Stomach (tissue), 8 donors: ENCODE measurements at regions not wholly inside any gene's neighbourhood (a gene's known extent, or its start where the extent isn't known, plus 50 kb on each side); places are given as distances from the start of the nearest gene placed in this dataset.

Experiments used
- DNase-seq, 2 donors: peaks; one replicate each; pipeline versions ENCODE4 v3.0.0 to v3.0.0-alpha.2; 2013 to 2019
- H3K27ac ChIP-seq, 5 donors: fragments of 200-600 bp in 4 of 5; sonication (generic) in 4 of 5; one replicate each; pipeline ENCODE4 v1.5.1; 2013 to 2019; ENCODE audit warnings: mild to moderate bottlenecking in 1 of 5, moderate library complexity in 1 of 5
- H3K27me3 ChIP-seq, 3 donors: fragments of 200-600 bp; sonication (generic); one replicate each; pipeline ENCODE4 v1.5.1; 2017 to 2019; ENCODE audit warnings: mixed run types in 1 of 3
- H3K36me3 ChIP-seq, 4 donors: fragments of 200-600 bp; sonication (generic); 1 replicate in 3 of 4; 2 replicates in 1 of 4; pipeline ENCODE4 v1.5.1; 2016 to 2019
- H3K4me1 ChIP-seq, 4 donors: fragments of 200-600 bp; sonication (generic); one replicate each; pipeline ENCODE4 v1.5.1; 2016 to 2019
- H3K4me3 ChIP-seq, 4 donors: fragments of 200-600 bp; sonication (generic) in 3 of 4; one replicate each; pipeline ENCODE4 v1.5.1; 2016 to 2019; ENCODE audit warnings: mild to moderate bottlenecking in 1 of 4
- H3K9me3 ChIP-seq, 4 donors: fragments of 200-600 bp; sonication (generic); one replicate each; pipeline ENCODE4 v1.5.1; 2016 to 2019
- CTCF ChIP-seq, 7 experiments: fragments of 450-650 bp in 4 of 7; fragments of 200-600 bp in 3 of 7; sonication (generic) in 3 of 7; IDR thresholded peaks; one replicate each; pipeline ENCODE4 v1.5.1; 2016 to 2019; ENCODE audit warnings: antibody characterized with exemption in 7 of 7, control low read depth in 2 of 7, mild to moderate bottlenecking in 1 of 7
- EP300 ChIP-seq: sonication (generic); formaldehyde crosslinking; IDR thresholded peaks from one replicate; pipeline ENCODE4 v1.6.1; 2017; ENCODE audit warnings: antibody characterized with exemption
- POLR2A ChIP-seq, 4 donors: fragments of 450-650 bp; IDR thresholded peaks; one replicate each; pipeline ENCODE4 v1.6.1; 2016; ENCODE audit warnings: antibody characterized with exemption in 4 of 4, control low read depth in 2 of 4, mild to moderate bottlenecking in 1 of 4, moderate library complexity in 1 of 4
- POLR2AphosphoS5 ChIP-seq, 3 donors: sonication (generic); formaldehyde crosslinking; IDR thresholded peaks; one replicate each; pipeline ENCODE4 v1.6.1; 2016; ENCODE audit warnings: antibody characterized with exemption in 3 of 3
- WGBS, 5 donors: extraction: QIAGEN DNeasy Blood & Tissue Kit in 3 of 5; methylation state at CpG; one replicate each; pipeline versions ENCODE4 v1.1.5 to v1.1.7; 2013 to 2018; 5-methylcytosine and 5-hydroxymethylcytosine counted together
- intact Hi-C: fragments of 100-400 bp; cut with DNase I; formaldehyde crosslinking; loops from one replicate; pipeline ENCODE4 v1.15.1; 2023; ENCODE audit warnings: low total_unique reads
- donor health status: healthy with polysubstance abuse.
- donor health status: Bipolar disorder and iron deficiency.
- donor health status: healthy.

DNA sequence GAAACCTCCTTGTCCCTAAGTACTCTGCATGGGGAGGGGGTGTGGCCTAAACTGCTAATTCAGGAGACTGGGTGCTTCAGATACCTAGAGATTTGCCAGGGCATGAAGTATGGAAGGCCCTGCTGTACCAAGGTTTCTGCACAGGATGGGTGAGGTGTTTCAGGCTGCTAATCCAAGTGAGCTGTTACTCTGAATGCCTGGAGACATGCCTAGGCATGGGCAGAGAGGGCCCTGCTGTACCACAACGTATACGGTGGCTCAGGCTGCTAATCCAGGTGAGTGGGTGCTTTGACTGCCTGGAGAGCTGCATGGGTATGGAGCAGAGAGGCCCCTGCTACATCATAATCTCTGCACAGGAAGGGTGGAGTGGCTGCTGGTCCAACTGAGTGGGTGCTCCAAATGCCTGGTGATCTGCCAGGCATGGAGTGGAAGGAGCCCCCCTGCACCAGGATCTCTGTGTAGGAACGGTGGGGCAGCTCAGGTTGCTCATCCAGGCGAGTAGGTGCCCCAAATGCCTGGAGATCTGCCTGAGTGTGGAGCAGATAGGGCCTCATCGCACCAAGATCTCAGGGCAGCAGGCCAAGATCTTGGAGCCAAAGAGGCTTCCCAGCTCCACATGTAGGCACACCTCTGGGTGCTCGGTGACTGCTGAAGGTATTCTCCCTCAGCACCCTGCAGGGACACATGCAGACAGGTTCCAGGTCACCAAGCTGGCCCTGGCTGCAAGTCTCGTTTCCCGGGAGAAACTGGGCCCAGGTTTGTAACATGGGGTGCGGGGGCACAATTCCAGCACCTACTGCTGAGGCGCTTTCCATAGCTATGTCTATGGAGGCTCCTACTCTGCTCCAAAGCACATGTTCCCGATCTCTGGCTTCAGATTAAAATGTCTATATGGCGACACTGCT lies 252.5 kb upstream of the PLXNA2 start:
- no peaks in the 10 kb centered on the region for H3K27me3 ChIP-seq
- no peak overlapping the region for H3K4me3 ChIP-seq
- no peaks in the 10 kb centered on the region for H3K36me3 ChIP-seq
- WGBS, 5 donors, result 81 to 93% (median 85%) methylated on average over 9 to 12 of the region's 12 CpGs
- no peaks in the 10 kb centered on the region for H3K4me1 ChIP-seq
- TF ChIP-seq EP300 (no peak), POLR2A (IDR thresholded peaks at IDR 0.05) (no peak), POLR2AphosphoS5 (IDR thresholded peaks at IDR 0.05) (no peak), CTCF (IDR thresholded peaks at IDR 0.05) (no peak)
- no peaks in the 10 kb centered on the region for H3K9me3 ChIP-seq
- no peak for DNase-seq
- no peak overlapping the region for H3K27ac ChIP-seq
- intact Hi-C loops, result no loop called here

DNA sequence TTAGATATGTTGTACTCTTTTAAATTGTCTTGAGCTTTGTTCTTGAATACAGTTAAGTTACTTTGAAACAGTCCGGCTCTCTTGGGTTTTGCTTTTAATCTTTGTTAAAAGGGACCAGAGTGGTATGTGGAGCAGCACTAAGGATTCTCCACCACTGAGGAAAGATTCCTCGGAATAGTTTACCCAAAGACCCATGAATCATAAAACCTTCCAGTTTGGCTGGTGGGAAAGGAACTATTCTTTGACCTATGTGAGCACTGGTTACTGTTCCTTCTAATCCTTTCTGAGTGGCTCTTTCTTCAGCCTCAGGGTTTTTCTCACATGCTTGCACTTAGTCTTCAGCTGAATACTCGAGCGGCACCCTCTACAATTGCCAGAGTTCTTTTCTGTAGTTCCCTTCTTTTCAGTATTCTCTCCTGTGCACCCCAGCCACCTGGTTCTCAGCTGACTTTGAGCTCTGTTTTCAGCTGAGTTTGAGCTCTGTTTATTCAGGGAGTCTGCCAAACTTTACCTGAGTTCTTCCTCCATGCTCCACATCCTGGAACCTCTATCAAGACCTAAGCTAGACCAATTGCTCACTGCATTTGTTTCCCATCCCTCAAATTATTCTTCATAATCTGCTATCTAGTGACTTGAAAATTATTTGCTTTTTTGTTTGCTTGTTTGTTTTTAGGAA lies 253.8 kb upstream of the PLXNA2 start:
- H3K4me1 ChIP-seq, result no peaks in the 10 kb centered on the region
- no peak overlapping the region for H3K4me3 ChIP-seq
- H3K27me3 ChIP-seq, result no peaks in the 10 kb centered on the region
- H3K27ac ChIP-seq, result no peak overlapping the region
- no peaks in the 10 kb centered on the region for H3K9me3 ChIP-seq
- H3K36me3 ChIP-seq, result no peaks in the 10 kb centered on the region
- no peak for DNase-seq
- intact Hi-C loops, result no loop called here
- WGBS, 5 donors, result 47 to 80% (median 61%) methylated on average over 4 of the region's 4 CpGs
- TF ChIP-seq POLR2A (IDR thresholded peaks at IDR 0.05), result no peak
- TF ChIP-seq CTCF (IDR thresholded peaks at IDR 0.05), result no peak
- TF ChIP-seq EP300, result no peak
- no peak for TF ChIP-seq POLR2AphosphoS5 (IDR thresholded peaks at IDR 0.05)

GRCh38 chr1:208499026-208499425 lies 254.8 kb upstream of the PLXNA2 start:
- Histone ChIP-seq H3K9me3 (no peaks in the 10 kb centered on the region), H3K27me3 (no peaks in the 10 kb centered on the region), H3K4me3 (no peak overlapping the region), H3K36me3 (no peaks in the 10 kb centered on the region), H3K27ac (no peak overlapping the region), H3K4me1 (no peaks in the 10 kb centered on the region)
- DNase-seq, result no peak
- intact Hi-C loops, result no loop called here
- no peak for TF ChIP-seq EP300
- WGBS, 5 donors, result 62 to 70% (median 65%) methylated on average over 3 of the region's 3 CpGs

- Histone ChIP-seq H3K4me1 (no peaks in the 10 kb centered on the region), H3K36me3 (no peaks in the 10 kb centered on the region), H3K27me3 (no peaks in the 10 kb centered on the region), H3K9me3 (no peaks in the 10 kb centered on the region), H3K27ac (no peak overlapping the region), H3K4me3 (no peak overlapping the region)
- WGBS, 5 donors, result 27 to 51% (median 29%) methylated on average over 4 of the region's 4 CpGs
- DNase-seq, result no peak
- TF ChIP-seq EP300, result no peak
- TF ChIP-seq CTCF (IDR thresholded peaks at IDR 0.05), result no peak
- no peak for TF ChIP-seq POLR2AphosphoS5 (IDR thresholded peaks at IDR 0.05)
- no peak for TF ChIP-seq POLR2A (IDR thresholded peaks at IDR 0.05)
- intact Hi-C loops, result no loop called here
Observed at GRCh38 chr1:208499601-208500000, 255.4 kb upstream of the PLXNA2 start.

DNA sequence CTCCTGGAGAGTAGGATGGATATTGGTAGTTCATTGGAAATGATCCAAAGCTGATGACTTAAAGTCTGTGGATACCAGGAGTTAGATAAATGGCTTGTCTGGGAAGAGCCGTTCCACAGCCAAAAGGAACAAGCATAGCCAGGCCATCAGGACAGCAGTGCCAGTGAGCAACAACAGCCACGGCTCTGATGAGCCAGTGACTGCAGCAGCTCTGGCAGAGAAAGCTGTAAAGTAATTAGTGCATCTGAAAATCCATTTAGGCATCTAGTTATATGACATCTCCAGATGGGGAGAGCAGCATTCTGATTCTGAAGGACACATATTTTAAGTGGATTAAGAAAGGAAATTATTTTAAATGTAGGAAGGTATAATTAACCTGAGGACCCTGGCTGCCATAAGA lies 256.2 kb upstream of the PLXNA2 start:
- H3K36me3 ChIP-seq, result no peaks in the 10 kb centered on the region
- no peak overlapping the region for H3K27ac ChIP-seq
- no peaks in the 10 kb centered on the region for H3K9me3 ChIP-seq
- DNase-seq, result peak in 1 of 2 donors; percentile 32
- H3K27me3 ChIP-seq, result no peaks in the 10 kb centered on the region
- no peak overlapping the region for H3K4me3 ChIP-seq
- no peaks in the 10 kb centered on the region for H3K4me1 ChIP-seq
- TF ChIP-seq POLR2A (IDR thresholded peaks at IDR 0.05), result no peak
- no peak for TF ChIP-seq EP300
- intact Hi-C loops, result no loop called here
- WGBS, 5 donors, result 37 to 72% (median 49%) methylated on average over 2 of the region's 2 CpGs
